Activated CD4-positive, alpha-beta T cell treated with anti-CD3 and anti-CD28 coated beads for 36 hours (primary cell): ENCODE measurements at regions not wholly inside any gene's neighbourhood (a gene's known extent, or its start where the extent isn't known, plus 50 kb on each side); places are given as distances from the start of the nearest gene placed in this dataset.

Source experiments
- ATAC-seq: fragments of 200-7000 bp; cut with Tn5 transposase; one replicate; pipeline ENCODE4 v1.10.0; 2021; ENCODE audit warnings: mild to moderate bottlenecking, moderate library complexity
- CTCF ChIA-PET: fragments of 350-600 bp; sonication (Branson Sonifier 250); formaldehyde crosslinking; loops from one replicate; lab custom pipeline; 2021; ENCODE audit warnings: antibody characterized with exemption; lab: Charles Lee
- POLR2A ChIA-PET: fragments of 350-600 bp; sonication (Branson Sonifier 250); formaldehyde crosslinking; loops from one replicate; lab custom pipeline; 2021; ENCODE audit warnings: antibody characterized with exemption, inconsistent platforms; lab: Charles Lee
- DNase-seq: peaks from one replicate; pipeline ENCODE4 v3.0.0-alpha.2; 2020
- H3K27ac Mint-ChIP-seq: one replicate; pipeline ENCODE4 v1.8.0; 2021; ENCODE audit warnings: mixed read lengths
- H3K27me3 Mint-ChIP-seq: one replicate; pipeline ENCODE4 v1.8.0; 2021; ENCODE audit warnings: mixed read lengths
- H3K36me3 Mint-ChIP-seq: one replicate; pipeline ENCODE4 v1.8.0; 2021; ENCODE audit warnings: low read depth, mixed read lengths
- H3K4me1 Mint-ChIP-seq: one replicate; pipeline ENCODE4 v1.8.0; 2021; ENCODE audit warnings: mixed read lengths
- H3K4me3 Mint-ChIP-seq: one replicate; pipeline ENCODE4 v1.8.0; 2021; ENCODE audit warnings: mild to moderate bottlenecking, moderate library complexity, mixed read lengths
- H3K9me3 Mint-ChIP-seq: one replicate; pipeline ENCODE4 v1.8.0; 2021; ENCODE audit warnings: low read depth, mixed read lengths
- intact Hi-C, 2 experiments: fragments of 100-400 bp; cut with DNase I in 1 of 2; cut with micrococcal nuclease in 1 of 2; formaldehyde crosslinking; loops; one replicate each; pipeline versions ENCODE4 v1.14.2 to v1.15.1; 2022 to 2024; cut with DNase I, micrococcal nuclease

GRCh38 chr3:22349215-22349851, 598.3 kb upstream of the ZNF385D start:
- Mint-ChIP-seq H3K27ac (no peak overlapping the region), H3K36me3 (no peaks in the 10 kb centered on the region), H3K4me1 (no peaks in the 10 kb centered on the region), H3K4me3 (no peak overlapping the region), H3K27me3 (no peaks in the 10 kb centered on the region), H3K9me3 (no peaks in the 10 kb centered on the region)
- no peak for ATAC-seq
- ChIA-PET CTCF (no interaction called here), POLR2A (no interaction called here)
- DNase-seq, result no peak
- intact Hi-C loops, result no loop called here

GRCh38 chr3:22351806-22352205, 600.8 kb upstream of the ZNF385D start:
- no peaks in the 10 kb centered on the region for H3K27me3 Mint-ChIP-seq
- ChIA-PET POLR2A (no interaction called here), CTCF (no interaction called here)
- H3K9me3 Mint-ChIP-seq, result no peaks in the 10 kb centered on the region
- intact Hi-C loops, result no loop called here
- H3K27ac Mint-ChIP-seq, result no peak overlapping the region
- no peak overlapping the region for H3K4me3 Mint-ChIP-seq
- ATAC-seq (no peak), DNase-seq (no peak)
- no peaks in the 10 kb centered on the region for H3K36me3 Mint-ChIP-seq
- no peaks in the 10 kb centered on the region for H3K4me1 Mint-ChIP-seq

GRCh38 chr3:22353126-22353525, 602.1 kb upstream of the ZNF385D start:
- Mint-ChIP-seq H3K27ac (no peak overlapping the region), H3K27me3 (no peaks in the 10 kb centered on the region), H3K36me3 (no peaks in the 10 kb centered on the region), H3K4me3 (no peak overlapping the region), H3K9me3 (no peaks in the 10 kb centered on the region), H3K4me1 (no peaks in the 10 kb centered on the region)
- DNase-seq (no peak), ATAC-seq (no peak)
- POLR2A ChIA-PET, result no interaction called here
- intact Hi-C loops, result no loop called here
- CTCF ChIA-PET, result no interaction called here

DNA sequence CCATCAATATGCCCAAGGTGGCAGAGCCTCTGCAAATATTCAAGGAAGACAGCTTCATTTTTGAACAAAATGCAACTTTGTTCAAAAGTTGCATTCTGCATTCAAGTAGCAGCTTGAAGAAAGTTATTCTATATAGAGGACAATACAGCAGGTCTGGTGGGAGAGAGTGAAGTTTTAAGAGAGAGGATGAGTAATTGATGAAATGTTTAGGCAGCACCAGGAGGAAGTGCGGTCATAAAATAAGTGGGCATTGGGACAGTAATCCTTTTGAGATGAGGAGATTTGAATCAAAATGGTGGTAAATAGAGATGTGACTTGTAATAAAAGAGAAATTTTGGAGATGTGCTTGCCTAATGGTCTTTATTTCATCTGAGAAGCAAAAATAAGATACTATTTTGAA, 607.3 kb upstream of the ZNF385D start:
- Mint-ChIP-seq H3K27ac (no peak overlapping the region), H3K36me3 (no peaks in the 10 kb centered on the region), H3K9me3 (no peaks in the 10 kb centered on the region), H3K4me3 (no peak overlapping the region), H3K4me1 (no peaks in the 10 kb centered on the region), H3K27me3 (no peaks in the 10 kb centered on the region)
- ATAC-seq, result no peak
- POLR2A ChIA-PET, result no interaction called here
- CTCF ChIA-PET, result no interaction called here
- no peak for DNase-seq
- intact Hi-C loops, result no loop called here

- CTCF ChIA-PET, result no interaction called here
- H3K27ac Mint-ChIP-seq, result no peak overlapping the region
- intact Hi-C loops, result no loop called here
- POLR2A ChIA-PET, result no interaction called here
- DNase-seq (no peak), ATAC-seq (no peak)
- no peaks in the 10 kb centered on the region for H3K36me3 Mint-ChIP-seq
- no peaks in the 10 kb centered on the region for H3K27me3 Mint-ChIP-seq
- no peaks in the 10 kb centered on the region for H3K9me3 Mint-ChIP-seq
- H3K4me1 Mint-ChIP-seq, result no peaks in the 10 kb centered on the region
- H3K4me3 Mint-ChIP-seq, result no peak overlapping the region
Observed at GRCh38 chr3:22360164-22360563, 609.2 kb upstream of the ZNF385D start.

DNA sequence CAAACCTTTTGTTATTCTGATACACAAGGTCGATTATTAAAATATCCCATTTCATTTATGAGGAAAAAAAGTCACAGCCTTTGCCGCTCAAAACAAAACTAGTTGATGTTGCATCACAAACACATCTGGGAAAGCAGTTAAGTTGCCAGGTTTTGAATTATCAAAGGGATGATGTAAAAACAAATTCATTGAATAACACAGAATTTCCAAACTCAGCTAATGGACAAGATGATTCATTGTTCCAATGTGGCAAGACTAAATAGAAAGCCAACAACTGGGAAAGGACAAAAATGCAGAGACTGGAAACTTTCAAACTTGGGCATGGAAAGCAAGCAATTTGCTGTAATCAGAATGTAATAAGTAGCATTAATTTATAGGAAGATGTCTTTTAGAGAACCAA, 610.0 kb upstream of the ZNF385D start:
- H3K4me3 Mint-ChIP-seq, result no peak overlapping the region

DNA sequence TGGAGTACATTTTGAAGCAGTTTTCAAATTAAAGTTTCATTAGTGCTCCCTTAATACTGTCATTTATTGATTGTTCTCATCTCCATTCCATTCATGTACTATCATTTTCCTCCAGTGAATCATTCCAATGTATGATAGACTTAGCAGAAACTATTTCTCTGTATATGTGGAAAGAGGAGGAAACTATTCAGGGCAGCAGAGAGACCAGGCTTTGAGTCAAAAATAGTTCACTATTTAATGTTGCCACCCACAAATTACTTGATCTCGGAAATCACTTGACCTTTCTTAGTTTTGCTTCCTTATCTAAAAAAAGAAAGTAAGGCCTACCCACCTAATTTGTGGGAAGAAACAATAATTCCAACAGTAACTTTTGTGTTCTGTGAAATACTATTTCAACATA, 610.5 kb upstream of the ZNF385D start:
- no peaks in the 10 kb centered on the region for H3K36me3 Mint-ChIP-seq
- CTCF ChIA-PET, result no interaction called here
- no peak overlapping the region for H3K4me3 Mint-ChIP-seq
- no peak for ATAC-seq
- no peak for DNase-seq
- no peaks in the 10 kb centered on the region for H3K27me3 Mint-ChIP-seq
- no peaks in the 10 kb centered on the region for H3K9me3 Mint-ChIP-seq
- POLR2A ChIA-PET, result no interaction called here
- intact Hi-C loops, result no loop called here
- H3K27ac Mint-ChIP-seq, result no peak overlapping the region
- H3K4me1 Mint-ChIP-seq, result no peaks in the 10 kb centered on the region

More for the DNA sequence above, 610.0 kb upstream of the ZNF385D start:
- ChIA-PET CTCF (no interaction called here), POLR2A (no interaction called here)
- no peaks in the 10 kb centered on the region for H3K27me3 Mint-ChIP-seq
- no peak for ATAC-seq
- H3K36me3 Mint-ChIP-seq, result no peaks in the 10 kb centered on the region
- no peak overlapping the region for H3K27ac Mint-ChIP-seq
- no peaks in the 10 kb centered on the region for H3K9me3 Mint-ChIP-seq
- no peaks in the 10 kb centered on the region for H3K4me1 Mint-ChIP-seq
- DNase-seq, result no peak
- intact Hi-C loops, result no loop called here

DNA sequence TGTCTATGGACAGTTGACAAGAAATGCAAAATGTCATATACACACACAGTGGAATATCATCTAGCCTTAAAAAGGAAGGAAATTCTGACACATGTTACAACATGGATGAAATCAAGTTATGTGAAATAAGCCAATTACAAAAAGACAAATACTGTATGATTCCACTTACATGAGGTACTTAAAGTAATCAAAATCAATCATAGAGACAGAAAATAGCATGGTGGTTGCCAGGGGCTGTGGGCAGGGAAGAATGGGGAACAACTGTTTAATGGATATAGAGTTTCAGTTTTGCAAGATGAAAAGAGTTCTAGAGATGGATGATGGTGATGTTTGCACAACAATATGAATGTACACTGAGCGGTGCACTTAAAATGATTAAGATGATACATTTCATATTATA, 613.8 kb upstream of the ZNF385D start:
- Mint-ChIP-seq H3K36me3 (no peaks in the 10 kb centered on the region), H3K4me1 (no peaks in the 10 kb centered on the region), H3K27me3 (no peaks in the 10 kb centered on the region), H3K27ac (no peak overlapping the region), H3K4me3 (no peak overlapping the region), H3K9me3 (no peaks in the 10 kb centered on the region)
- ChIA-PET CTCF (no interaction called here), POLR2A (no interaction called here)
- intact Hi-C loops, result no loop called here
- no peak for DNase-seq
- ATAC-seq, result no peak

- POLR2A ChIA-PET, result no interaction called here
- DNase-seq (no peak), ATAC-seq (no peak)
- intact Hi-C loops, result no loop called here
- Mint-ChIP-seq H3K9me3 (no peaks in the 10 kb centered on the region), H3K36me3 (no peaks in the 10 kb centered on the region), H3K27ac (no peak overlapping the region), H3K4me1 (no peaks in the 10 kb centered on the region), H3K27me3 (peaks cover 13% of the 10 kb centered on the region), H3K4me3 (no peak overlapping the region)
- CTCF ChIA-PET, result no interaction called here
Observed at GRCh38 chr3:22366781-22367180, 615.8 kb upstream of the ZNF385D start.

DNA sequence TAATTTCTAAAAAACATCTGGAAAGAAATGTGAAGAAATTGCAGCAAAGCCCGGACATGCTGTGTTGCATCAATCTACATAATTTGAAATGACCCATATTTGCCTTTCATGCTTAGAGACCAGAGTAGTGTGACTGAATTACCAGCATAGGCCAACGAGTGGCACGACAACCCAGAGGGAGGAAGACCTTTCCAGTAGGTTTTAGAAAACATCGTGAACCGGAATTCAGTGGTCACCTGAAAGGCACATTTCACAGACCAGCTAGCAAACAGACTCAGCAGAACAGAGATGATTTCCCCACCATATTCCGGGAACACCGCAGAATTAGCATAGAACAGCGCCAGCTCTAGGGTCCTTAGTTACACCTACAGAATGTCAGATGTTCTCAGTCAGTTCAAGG, 620.0 kb upstream of the ZNF385D start:
- H3K27me3 Mint-ChIP-seq, result peaks cover 28% of the 10 kb centered on the region
- POLR2A ChIA-PET, result no interaction called here
- CTCF ChIA-PET, result no interaction called here
- H3K4me1 Mint-ChIP-seq, result peaks cover 4% of the 10 kb centered on the region
- DNase-seq (no peak), ATAC-seq (no peak)
- no peak overlapping the region for H3K4me3 Mint-ChIP-seq
- intact Hi-C loops, result no loop called here
- no peak overlapping the region for H3K27ac Mint-ChIP-seq
- no peaks in the 10 kb centered on the region for H3K9me3 Mint-ChIP-seq
- H3K36me3 Mint-ChIP-seq, result no peaks in the 10 kb centered on the region

DNA sequence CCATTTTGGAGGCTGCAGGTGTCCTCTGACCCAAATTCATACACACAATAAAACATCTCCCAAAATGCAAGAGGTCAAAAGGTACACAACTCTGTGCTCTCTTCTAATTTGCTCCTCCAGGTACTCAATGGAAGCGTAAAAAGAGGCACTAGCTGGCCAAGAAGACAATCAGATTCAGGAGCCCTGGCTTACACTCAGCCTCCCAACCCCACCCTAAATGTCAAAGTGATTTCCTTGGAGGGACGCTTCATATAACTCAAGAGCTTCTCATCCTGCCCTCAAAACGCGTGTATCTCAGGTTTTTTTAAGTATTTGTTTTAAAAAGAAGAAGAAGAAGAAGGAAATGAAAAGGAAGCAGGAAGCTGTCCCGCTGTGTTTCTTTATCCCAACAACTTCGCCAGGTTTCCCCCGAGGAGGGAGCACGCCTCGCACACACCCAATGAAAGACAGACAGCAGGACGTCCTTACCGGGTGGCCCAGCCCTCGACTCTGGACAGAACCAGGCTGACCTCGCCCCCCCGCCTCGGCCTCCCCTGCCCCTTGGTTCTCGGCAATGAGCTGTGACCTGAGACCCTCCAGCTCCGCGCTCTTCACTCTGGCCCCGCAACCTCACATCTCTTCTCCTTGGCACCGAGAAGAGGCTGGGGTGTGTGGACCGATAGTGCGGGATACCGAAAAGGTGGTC, 620.7 kb upstream of the ZNF385D start:
- ATAC-seq (no peak), DNase-seq (no peak)
- no peak overlapping the region for H3K27ac Mint-ChIP-seq
- peaks cover 4% of the 10 kb centered on the region for H3K4me1 Mint-ChIP-seq
- H3K4me3 Mint-ChIP-seq, result no peak overlapping the region
- POLR2A ChIA-PET, result interaction anchor here (0.9 kb wide), 1 partner anchor 8 kb away, joined by 3 read pairs; no protein-coding TSS in a partner anchor
- CTCF ChIA-PET, result interaction anchor here (0.7 to 1.2 kb wide), 3 partner anchors 9 to 254 kb away, joined by 3 to 6 read pairs (median 3); no protein-coding TSS in a partner anchor
- H3K9me3 Mint-ChIP-seq, result no peaks in the 10 kb centered on the region
- peaks cover 28% of the 10 kb centered on the region for H3K27me3 Mint-ChIP-seq
- H3K36me3 Mint-ChIP-seq, result no peaks in the 10 kb centered on the region
- intact Hi-C loops, result no loop called here
